ENCODE measurements at regions not wholly inside any gene's neighbourhood (a gene's known extent, or its start where the extent isn't known, plus 50 kb on each side); places are given as distances from the start of the nearest gene placed in this dataset.
"Not testable (repeated sequence)": the region's sequence is repeated elsewhere in the genome, so short reads cannot be mapped to it uniquely, and the experiment has no call there.

DNA sequence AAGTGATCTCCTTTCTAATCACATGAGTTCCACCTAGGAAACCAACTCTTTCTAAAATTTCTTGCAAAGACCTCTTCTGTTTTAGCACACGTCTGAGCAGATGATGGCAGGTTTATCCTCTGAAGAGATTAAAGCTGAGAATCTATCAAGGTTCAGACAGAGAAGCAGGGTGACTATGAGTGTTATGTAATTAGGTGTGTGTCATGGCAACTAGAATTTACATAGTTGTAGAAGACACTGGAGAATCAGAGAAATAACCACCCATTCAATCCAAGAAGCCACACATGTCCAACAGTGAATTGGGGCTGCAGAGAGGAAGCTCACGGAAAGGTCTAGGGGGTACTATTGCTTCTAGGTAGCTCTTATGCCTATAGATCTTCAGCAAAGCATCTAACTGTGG, 600.5 kb downstream of the PYDC2 start:
- no peaks in the 10 kb centered on the region for H3K9me3 ChIP-seq (ENCODE audit: control insufficient read depth, low read length)
- peaks cover 18% of the 10 kb centered on the region for H3K4me1 ChIP-seq (ENCODE audit: control insufficient read depth, insufficient read depth, low read length)
- H3K27me3 ChIP-seq (ENCODE audit: control insufficient read depth, insufficient read depth, low read length, poor library complexity, severe bottlenecking), result no peaks in the 10 kb centered on the region
- no peak overlapping the region for H3K27ac ChIP-seq (ENCODE audit: insufficient read depth, low read depth, low read length, poor library complexity, severe bottlenecking)
- no peak overlapping the region for H3K4me3 ChIP-seq (ENCODE audit: insufficient read depth, low read depth, low read length)
- H3K36me3 ChIP-seq (ENCODE audit: control insufficient read depth, insufficient read depth, low read length), result no peaks in the 10 kb centered on the region
- WGBS, 2 experiments, result 95 to 100% methylated on average over 2 of the region's 2 CpGs

- Histone ChIP-seq H3K27ac (ENCODE audit: insufficient read depth, low read depth, low read length, poor library complexity, severe bottlenecking) (no peak overlapping the region), H3K4me1 (ENCODE audit: control insufficient read depth, insufficient read depth, low read length) (peaks cover 15% of the 10 kb centered on the region), H3K27me3 (ENCODE audit: control insufficient read depth, insufficient read depth, low read length, poor library complexity, severe bottlenecking) (no peaks in the 10 kb centered on the region), H3K36me3 (ENCODE audit: control insufficient read depth, insufficient read depth, low read length) (no peaks in the 10 kb centered on the region), H3K9me3 (ENCODE audit: control insufficient read depth, low read length) (no peaks in the 10 kb centered on the region), H3K4me3 (ENCODE audit: insufficient read depth, low read depth, low read length) (no peak overlapping the region)
- WGBS, 2 experiments, result 83 to 85% methylated on average over 3 of the region's 3 CpGs
Observed at GRCh38 chr3:192062186-192062585, 601.2 kb downstream of the PYDC2 start.

- no peak overlapping the region for H3K4me3 ChIP-seq (ENCODE audit: insufficient read depth, low read depth, low read length)
- peak overlapping the region; percentile 36 for H3K27ac ChIP-seq (ENCODE audit: insufficient read depth, low read depth, low read length, poor library complexity, severe bottlenecking)
- no peaks in the 10 kb centered on the region for H3K9me3 ChIP-seq (ENCODE audit: control insufficient read depth, low read length)
- H3K27me3 ChIP-seq (ENCODE audit: control insufficient read depth, insufficient read depth, low read length, poor library complexity, severe bottlenecking), result no peaks in the 10 kb centered on the region
- 40 to 49% methylated on average over 16 of the region's 16 CpGs for WGBS, 2 experiments
- peaks cover 15% of the 10 kb centered on the region for H3K4me1 ChIP-seq (ENCODE audit: control insufficient read depth, insufficient read depth, low read length)
- no peaks in the 10 kb centered on the region for H3K36me3 ChIP-seq (ENCODE audit: control insufficient read depth, insufficient read depth, low read length)
Observed at GRCh38 chr3:192063570-192063969, 602.6 kb downstream of the PYDC2 start.

- peaks cover 11% of the 10 kb centered on the region for H3K4me1 ChIP-seq (ENCODE audit: control insufficient read depth, insufficient read depth, low read length)
- WGBS, 2 experiments, result 80 to 89% methylated on average over 1 of the region's 1 CpG
- no peaks in the 10 kb centered on the region for H3K36me3 ChIP-seq (ENCODE audit: control insufficient read depth, insufficient read depth, low read length)
- H3K27ac ChIP-seq (ENCODE audit: insufficient read depth, low read depth, low read length, poor library complexity, severe bottlenecking), result no peak overlapping the region
- H3K27me3 ChIP-seq (ENCODE audit: control insufficient read depth, insufficient read depth, low read length, poor library complexity, severe bottlenecking), result no peaks in the 10 kb centered on the region
- no peaks in the 10 kb centered on the region for H3K9me3 ChIP-seq (ENCODE audit: control insufficient read depth, low read length)
- no peak overlapping the region for H3K4me3 ChIP-seq (ENCODE audit: insufficient read depth, low read depth, low read length)
Observed at GRCh38 chr3:192064959-192065358, 604.0 kb downstream of the PYDC2 start.

DNA sequence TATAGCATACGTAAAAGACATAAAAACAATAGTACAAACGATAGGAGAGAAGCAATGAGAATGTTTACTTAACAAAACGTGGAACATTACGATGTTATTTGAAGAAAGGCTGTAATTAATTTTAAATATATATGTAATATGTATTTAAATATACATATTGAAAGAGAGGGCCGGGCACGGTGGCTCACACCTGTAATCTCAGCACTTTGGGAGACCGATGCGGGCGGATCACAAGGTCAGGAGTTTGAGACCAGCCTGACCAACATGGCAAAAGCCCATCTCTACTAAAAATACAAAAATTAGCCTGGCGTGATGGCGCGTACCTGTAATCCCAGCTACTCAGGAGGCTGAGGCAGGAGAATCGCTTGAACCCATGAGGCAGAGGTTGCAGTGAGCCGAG, 605.3 kb downstream of the PYDC2 start:
- 90 to 93% methylated on average over 11 of the region's 14 CpGs for WGBS, 2 experiments
- H3K4me1 ChIP-seq (ENCODE audit: control insufficient read depth, insufficient read depth, low read length); H3K36me3 ChIP-seq (ENCODE audit: control insufficient read depth, insufficient read depth, low read length); H3K9me3 ChIP-seq (ENCODE audit: control insufficient read depth, low read length); H3K27me3 ChIP-seq (ENCODE audit: control insufficient read depth, insufficient read depth, low read length, poor library complexity, severe bottlenecking); H3K4me3 ChIP-seq (ENCODE audit: insufficient read depth, low read depth, low read length); H3K27ac ChIP-seq (ENCODE audit: insufficient read depth, low read depth, low read length, poor library complexity, severe bottlenecking): not testable (repeated sequence)

GRCh38 chr3:192068464-192069254, 607.7 kb downstream of the PYDC2 start:
- Histone ChIP-seq H3K27ac (ENCODE audit: insufficient read depth, low read depth, low read length, poor library complexity, severe bottlenecking) (no peak overlapping the region), H3K4me1 (ENCODE audit: control insufficient read depth, insufficient read depth, low read length) (peaks cover 2% of the 10 kb centered on the region), H3K4me3 (ENCODE audit: insufficient read depth, low read depth, low read length) (no peak overlapping the region), H3K9me3 (ENCODE audit: control insufficient read depth, low read length) (no peaks in the 10 kb centered on the region), H3K27me3 (ENCODE audit: control insufficient read depth, insufficient read depth, low read length, poor library complexity, severe bottlenecking) (no peaks in the 10 kb centered on the region), H3K36me3 (ENCODE audit: control insufficient read depth, insufficient read depth, low read length) (no peaks in the 10 kb centered on the region)
- 48 to 82% methylated on average over 2 to 3 of the region's 3 CpGs for WGBS, 2 experiments

GRCh38 chr3:192077795-192078497, 617.0 kb downstream of the PYDC2 start:
- H3K4me3 ChIP-seq (ENCODE audit: insufficient read depth, low read depth, low read length), result no peak overlapping the region
- no peak overlapping the region for H3K27ac ChIP-seq (ENCODE audit: insufficient read depth, low read depth, low read length, poor library complexity, severe bottlenecking)
- WGBS, 2 experiments, result 86 to 93% methylated on average over 3 to 5 of the region's 5 CpGs
- H3K27me3 ChIP-seq (ENCODE audit: control insufficient read depth, insufficient read depth, low read length, poor library complexity, severe bottlenecking), result no peaks in the 10 kb centered on the region
- H3K4me1 ChIP-seq (ENCODE audit: control insufficient read depth, insufficient read depth, low read length), result peaks cover 31% of the 10 kb centered on the region
- no peaks in the 10 kb centered on the region for H3K9me3 ChIP-seq (ENCODE audit: control insufficient read depth, low read length)
- H3K36me3 ChIP-seq (ENCODE audit: control insufficient read depth, insufficient read depth, low read length), result no peaks in the 10 kb centered on the region

- Histone ChIP-seq H3K27me3 (ENCODE audit: control insufficient read depth, insufficient read depth, low read length, poor library complexity, severe bottlenecking) (no peaks in the 10 kb centered on the region), H3K4me3 (ENCODE audit: insufficient read depth, low read depth, low read length) (no peak overlapping the region), H3K4me1 (ENCODE audit: control insufficient read depth, insufficient read depth, low read length) (peaks cover 31% of the 10 kb centered on the region), H3K36me3 (ENCODE audit: control insufficient read depth, insufficient read depth, low read length) (no peaks in the 10 kb centered on the region), H3K9me3 (ENCODE audit: control insufficient read depth, low read length) (no peaks in the 10 kb centered on the region), H3K27ac (ENCODE audit: insufficient read depth, low read depth, low read length, poor library complexity, severe bottlenecking) (peak overlapping the region; percentile 44)
- 70 to 76% methylated on average over 1 of the region's 1 CpG for WGBS, 2 experiments
Observed at GRCh38 chr3:192079098-192079497, 618.1 kb downstream of the PYDC2 start.

DNA sequence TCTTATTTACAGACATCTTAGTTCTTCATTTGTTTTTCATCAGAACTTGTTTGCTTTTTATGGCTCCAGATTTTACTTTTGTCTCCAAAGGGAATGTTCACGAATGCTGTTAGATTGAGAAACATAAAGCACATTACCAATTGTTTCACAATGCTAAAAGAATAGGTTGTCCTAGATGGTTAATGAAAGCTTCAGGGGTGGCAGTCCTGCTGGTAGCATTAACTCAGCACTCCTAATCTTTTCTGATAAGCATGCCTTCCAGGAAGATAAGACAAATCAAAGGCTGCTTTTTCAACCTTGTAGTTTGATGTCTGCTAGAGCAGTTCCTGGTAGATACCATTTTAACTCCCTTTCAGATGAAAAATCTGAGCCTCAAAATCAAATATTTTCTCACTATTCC, 619.4 kb downstream of the PYDC2 start:
- Histone ChIP-seq H3K27me3 (ENCODE audit: control insufficient read depth, insufficient read depth, low read length, poor library complexity, severe bottlenecking) (no peaks in the 10 kb centered on the region), H3K36me3 (ENCODE audit: control insufficient read depth, insufficient read depth, low read length) (no peaks in the 10 kb centered on the region), H3K4me3 (ENCODE audit: insufficient read depth, low read depth, low read length) (no peak overlapping the region), H3K27ac (ENCODE audit: insufficient read depth, low read depth, low read length, poor library complexity, severe bottlenecking) (no peak overlapping the region), H3K4me1 (ENCODE audit: control insufficient read depth, insufficient read depth, low read length) (peaks cover 31% of the 10 kb centered on the region), H3K9me3 (ENCODE audit: control insufficient read depth, low read length) (no peaks in the 10 kb centered on the region)
- WGBS, 2 experiments, result 67 to 71% methylated on average over 1 of the region's 1 CpG

DNA sequence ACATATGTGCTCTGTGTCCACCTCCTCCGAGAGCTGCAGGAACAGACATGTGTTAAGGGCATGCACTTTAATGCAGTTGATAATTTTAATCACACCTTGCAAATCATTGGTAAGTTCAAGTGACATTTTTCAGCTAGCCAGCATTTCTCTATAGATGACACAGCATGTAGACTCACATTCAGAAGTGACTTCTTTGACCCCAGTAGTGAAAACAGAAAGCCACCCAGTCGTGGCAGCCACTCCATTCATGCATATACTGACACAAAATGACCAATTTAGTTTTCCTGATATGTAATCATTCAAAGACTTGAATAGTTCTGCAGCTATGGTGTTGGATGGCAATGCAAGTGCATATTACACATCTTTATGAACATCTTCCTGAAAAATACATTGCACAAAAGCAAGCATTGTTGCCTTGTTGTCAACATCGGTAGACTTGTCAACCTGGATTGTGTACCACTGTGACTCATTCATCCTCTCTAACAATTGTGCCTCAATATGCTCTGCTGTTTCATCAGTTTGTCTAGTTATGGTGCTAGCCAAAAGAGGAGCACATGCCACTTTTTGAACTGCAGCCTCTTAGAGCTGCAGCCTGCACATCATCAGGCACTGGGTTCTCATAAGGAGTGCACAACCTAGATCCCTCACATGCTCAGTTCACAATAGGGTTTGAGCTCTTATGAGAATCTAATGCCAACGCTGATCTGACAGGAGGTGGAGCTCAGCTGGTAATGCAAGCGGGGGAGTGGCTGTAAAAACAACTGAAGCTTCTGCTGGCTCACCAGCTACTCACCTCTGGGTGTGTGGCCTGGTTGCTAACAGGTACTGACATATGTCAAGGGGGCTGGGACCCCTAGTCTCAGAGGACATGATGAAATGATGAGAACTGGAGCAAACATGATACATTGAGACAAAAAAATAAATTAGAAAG, 622.0 kb downstream of the PYDC2 start:
- Histone ChIP-seq H3K4me3 (ENCODE audit: insufficient read depth, low read depth, low read length) (no peak overlapping the region), H3K27ac (ENCODE audit: insufficient read depth, low read depth, low read length, poor library complexity, severe bottlenecking) (no peak overlapping the region), H3K4me1 (ENCODE audit: control insufficient read depth, insufficient read depth, low read length) (peaks cover 25% of the 10 kb centered on the region), H3K36me3 (ENCODE audit: control insufficient read depth, insufficient read depth, low read length) (no peaks in the 10 kb centered on the region), H3K27me3 (ENCODE audit: control insufficient read depth, insufficient read depth, low read length, poor library complexity, severe bottlenecking) (no peaks in the 10 kb centered on the region), H3K9me3 (ENCODE audit: control insufficient read depth, low read length) (no peaks in the 10 kb centered on the region)
- WGBS, 2 experiments, result 79 to 82% methylated on average over 5 of the region's 5 CpGs
